ENCODE measurements at regions not wholly inside any gene's neighbourhood (a gene's known extent, or its start where the extent isn't known, plus 50 kb on each side); places are given as distances from the start of the nearest gene placed in this dataset.

GRCh38 chr5:128850049-128850448 is 115.2 kb upstream of the SLC27A6 start:
- no peak for TF ChIP-seq CTCF (IDR thresholded peaks at IDR 0.05)
- TF ChIP-seq POLR2A (IDR thresholded peaks at IDR 0.05): no peak
- no peak for TF ChIP-seq POLR2AphosphoS5 (IDR thresholded peaks at IDR 0.05)
- no peak for TF ChIP-seq EP300 (IDR thresholded peaks at IDR 0.05)
